K562 (cell line): ENCODE measurements at regions not wholly inside any gene's neighbourhood (a gene's known extent, or its start where the extent isn't known, plus 50 kb on each side); places are given as distances from the start of the nearest gene placed in this dataset.

Source experiments
- ATAC-seq: fragments of 200-7000 bp; cut with Tn5 transposase; 3 replicates; pipeline ENCODE4 v1.9.1; 2020; ENCODE audit warnings: moderate library complexity
- BruUV-seq: library from RNA; stranded (reverse); fragments of 400-500 nt; replicated peaks from 2 replicates; lab custom pipeline; 2021; lab: Mats Ljungman, UMichigan
- CTCF ChIA-PET: fragments of 300-600 bp; formaldehyde crosslinking; extraction: SDS; loops from one replicate; lab custom pipeline; 2021; ENCODE audit warnings: low intra/inter-chr PET ratio; lab: Yijun Ruan, JAX
- POLR2A ChIA-PET: fragments of 300-600, 350-650 bp; sonication (Branson Sonifier 250); formaldehyde crosslinking; extraction: SDS; loops from one replicate; lab custom pipeline; 2021; ENCODE audit warnings: antibody characterized with exemption, inconsistent platforms; lab: Yijun Ruan, JAX
- DNase-seq, 4 experiments: peaks; one replicate each; pipeline versions ENCODE4 v3.0.0 to v3.0.0-alpha.2; 2011 to 2018; ENCODE audit warnings: low spot score in 3 of 4, mixed read lengths in 3 of 4; ENCODE audit errors: extremely low read depth in 1 of 4
- FAIRE-seq: peaks from 2 replicates; lab custom pipeline; 2011; peaks lifted over from hg19 to GRCh38; lab: Jason Lieb, UNC
- H2AFZ ChIP-seq: 2 replicates; pipeline ENCODE4 v1.6.0; 2011; ENCODE audit warnings: low read depth, low read length, control low read depth, inconsistent platforms
- H3K27ac ChIP-seq: fragments of 200-600 bp; 3 replicates; pipeline ENCODE4 v1.8.0; 2011; ENCODE audit warnings: low read depth, mild to moderate bottlenecking, control low read depth, inconsistent platforms, low read length, moderate library complexity, mixed read lengths; ENCODE audit errors: extremely low read depth
- H3K27me3 ChIP-seq, 2 experiments: fragments of 300-600 bp in 1 of 2; 2 replicates in 1 of 2; 3 replicates in 1 of 2; pipeline versions ENCODE4 v1.6.0 to v1.8.0; 2011; ENCODE audit warnings: inconsistent platforms in 2 of 2, low read length in 2 of 2, mild to moderate bottlenecking in 1 of 2, mixed read lengths in 1 of 2, moderate library complexity in 1 of 2; ENCODE audit not compliant: control insufficient read depth in 2 of 2, insufficient read depth in 2 of 2
- H3K36me3 ChIP-seq: fragments of 300-600 bp; 3 replicates; pipeline ENCODE4 v1.8.0; 2011; ENCODE audit warnings: mild to moderate bottlenecking, low read length, inconsistent platforms; ENCODE audit not compliant: control insufficient read depth, insufficient read depth
- H3K4me1 ChIP-seq, 2 experiments: fragments of 200-600 bp in 1 of 2; replicated peaks in 1 of 2; 2 replicates in 1 of 2; 3 replicates in 1 of 2; pipeline versions ENCODE4 v1.5.1 to v1.8.0; 2011; ENCODE audit warnings: inconsistent platforms in 2 of 2, low read length in 2 of 2, mild to moderate bottlenecking in 1 of 2, mixed read lengths in 1 of 2, moderate library complexity in 1 of 2; ENCODE audit not compliant: control insufficient read depth in 2 of 2, insufficient read depth in 2 of 2
- H3K4me2 ChIP-seq: 2 replicates; pipeline ENCODE4 v1.6.1; 2011; ENCODE audit warnings: low read length, control low read depth, inconsistent platforms, mixed read lengths; ENCODE audit not compliant: insufficient read depth
- H3K4me3 ChIP-seq: fragments of 200-600 bp; sonication (generic), shearing (Covaris generic); 2 replicates; pipeline ENCODE4 v1.5.1; 2016; ENCODE audit warnings: control low read depth, inconsistent platforms
- H3K79me2 ChIP-seq: fragments of 200-600 bp; 3 replicates; pipeline ENCODE4 v1.8.0; 2011; ENCODE audit warnings: low read length, inconsistent platforms; ENCODE audit not compliant: control insufficient read depth, insufficient read depth
- H3K9ac ChIP-seq, 2 experiments: 2 replicates each; pipeline versions ENCODE4 v1.6.0 to v1.6.1; 2011; ENCODE audit warnings: low read depth in 2 of 2, low read length in 2 of 2, control low read depth in 1 of 2, inconsistent platforms in 1 of 2, mild to moderate bottlenecking in 1 of 2, mixed read lengths in 1 of 2; ENCODE audit not compliant: insufficient read depth in 1 of 2
- H3K9me1 ChIP-seq: one replicate; pipeline ENCODE4 v1.6.0; 2011; ENCODE audit warnings: inconsistent platforms, mild to moderate bottlenecking, low read length, moderate library complexity; ENCODE audit not compliant: control insufficient read depth, insufficient read depth
- H3K9me3 ChIP-seq: replicated peaks from 2 replicates; pipeline ENCODE4 v1.5.1; 2011; ENCODE audit warnings: low read depth, low read length, inconsistent platforms; ENCODE audit not compliant: control insufficient read depth, insufficient read depth
- H4K20me1 ChIP-seq: replicated peaks from 2 replicates; pipeline ENCODE4 v1.6.1; 2011; ENCODE audit warnings: low read length, inconsistent platforms, mixed read lengths; ENCODE audit not compliant: control insufficient read depth, insufficient read depth
- CBFB ChIP-seq: sonication (generic); formaldehyde crosslinking; IDR thresholded peaks from 2 replicates; pipeline ENCODE4 v1.4.0; 2020; ENCODE audit warnings: mild to moderate bottlenecking, missing genetic modification reagents
- HNRNPLL ChIP-seq: fragments of 200-400 bp; formaldehyde crosslinking; IDR thresholded peaks from 2 replicates; pipeline ENCODE4 v1.6.1; 2017; ENCODE audit warnings: low read length, low read depth, mild to moderate bottlenecking; ENCODE audit not compliant: poor library complexity, severe bottlenecking
- NFE2 ChIP-seq: IDR thresholded peaks from 2 replicates; pipeline ENCODE4 v1.6.1; 2014; ENCODE audit warnings: antibody characterized with exemption, low read depth
- ZKSCAN3 ChIP-seq: fragments of 250-450 bp; sonication (Bioruptor Pico); IDR thresholded peaks from 2 replicates; pipeline ENCODE4 v1.4.0; 2020
- ZNF175 ChIP-seq: fragments of 200-800 bp; sonication (Bioruptor generic); IDR thresholded peaks from 2 replicates; pipeline ENCODE4 v1.6.1; 2016; ENCODE audit warnings: low read depth, mild to moderate bottlenecking, missing genetic modification characterization, missing compliant biosample characterization
- ZNF253 ChIP-seq: fragments of 250-450 bp; sonication (Bioruptor Pico); conservative IDR thresholded peaks from 2 replicates; pipeline ENCODE4 v1.6.1; 2021; ENCODE audit warnings: mild to moderate bottlenecking
- in situ Hi-C: fragments of 300-500 bp; cut with MboI; formaldehyde crosslinking; loops from 4 replicates; pipeline ENCODE4 v1.15.0; 2018; ENCODE audit warnings: inconsistent platforms, mixed read lengths
- intact Hi-C: fragments of 100-400 bp; cut with micrococcal nuclease; formaldehyde crosslinking; loops from 2 replicates; pipeline ENCODE4 v1.14.2; 2022
- TF ChIP-seq, protein P1 (sequence below): fragments of 200-600 bp; sonication (generic); IDR thresholded peaks from one replicate; pipeline ENCODE4 v1.6.1; 2012; ENCODE audit warnings: mild to moderate bottlenecking, low read depth, low read length, inconsistent platforms
- TF ChIP-seq, protein P2 (sequence below): fragments of 250-450 bp; sonication (Bioruptor Pico); IDR thresholded peaks from 2 replicates; pipeline ENCODE4 v1.5.0; 2021
- TF ChIP-seq, protein P3 (sequence below): sonication (generic); formaldehyde crosslinking; IDR thresholded peaks from 2 replicates; pipeline ENCODE4 v1.8.0; 2022; ENCODE audit warnings: missing genetic modification reagents, mild to moderate bottlenecking, moderate library complexity, borderline replicate concordance

DNA sequence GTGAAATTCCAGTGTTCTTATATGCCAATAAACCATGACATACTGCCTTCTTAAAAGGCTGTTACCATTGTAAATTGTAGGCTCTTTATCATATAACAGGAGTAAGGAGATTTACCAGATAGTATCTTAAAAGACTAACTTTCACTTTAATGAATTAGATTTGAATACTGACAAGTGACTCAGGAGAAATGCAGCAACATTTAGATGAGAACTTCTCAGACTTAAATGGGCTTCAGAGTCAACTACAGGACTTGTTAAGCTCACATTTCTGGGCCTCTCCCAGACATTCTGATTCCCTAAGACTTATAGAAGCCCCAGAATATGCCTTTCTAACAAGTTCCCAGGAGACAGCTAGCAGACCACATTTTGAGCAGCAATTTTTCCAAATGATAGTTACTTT, 466.3 kb downstream of the ARL4A start:
- no peak for FAIRE-seq
- POLR2A ChIA-PET: no interaction called here

More for the DNA sequence above, 466.3 kb downstream of the ARL4A start:
- no TSS peak for BruUV-seq
- H4K20me1 ChIP-seq: no peaks in the 10 kb centered on the region
- no peak for TF ChIP-seq CBFB (CRISPR knock-in tag)
- no peak for TF ChIP-seq HNRNPLL
- TF ChIP-seq ZKSCAN3: no peak
- TF ChIP-seq, protein P1, sequence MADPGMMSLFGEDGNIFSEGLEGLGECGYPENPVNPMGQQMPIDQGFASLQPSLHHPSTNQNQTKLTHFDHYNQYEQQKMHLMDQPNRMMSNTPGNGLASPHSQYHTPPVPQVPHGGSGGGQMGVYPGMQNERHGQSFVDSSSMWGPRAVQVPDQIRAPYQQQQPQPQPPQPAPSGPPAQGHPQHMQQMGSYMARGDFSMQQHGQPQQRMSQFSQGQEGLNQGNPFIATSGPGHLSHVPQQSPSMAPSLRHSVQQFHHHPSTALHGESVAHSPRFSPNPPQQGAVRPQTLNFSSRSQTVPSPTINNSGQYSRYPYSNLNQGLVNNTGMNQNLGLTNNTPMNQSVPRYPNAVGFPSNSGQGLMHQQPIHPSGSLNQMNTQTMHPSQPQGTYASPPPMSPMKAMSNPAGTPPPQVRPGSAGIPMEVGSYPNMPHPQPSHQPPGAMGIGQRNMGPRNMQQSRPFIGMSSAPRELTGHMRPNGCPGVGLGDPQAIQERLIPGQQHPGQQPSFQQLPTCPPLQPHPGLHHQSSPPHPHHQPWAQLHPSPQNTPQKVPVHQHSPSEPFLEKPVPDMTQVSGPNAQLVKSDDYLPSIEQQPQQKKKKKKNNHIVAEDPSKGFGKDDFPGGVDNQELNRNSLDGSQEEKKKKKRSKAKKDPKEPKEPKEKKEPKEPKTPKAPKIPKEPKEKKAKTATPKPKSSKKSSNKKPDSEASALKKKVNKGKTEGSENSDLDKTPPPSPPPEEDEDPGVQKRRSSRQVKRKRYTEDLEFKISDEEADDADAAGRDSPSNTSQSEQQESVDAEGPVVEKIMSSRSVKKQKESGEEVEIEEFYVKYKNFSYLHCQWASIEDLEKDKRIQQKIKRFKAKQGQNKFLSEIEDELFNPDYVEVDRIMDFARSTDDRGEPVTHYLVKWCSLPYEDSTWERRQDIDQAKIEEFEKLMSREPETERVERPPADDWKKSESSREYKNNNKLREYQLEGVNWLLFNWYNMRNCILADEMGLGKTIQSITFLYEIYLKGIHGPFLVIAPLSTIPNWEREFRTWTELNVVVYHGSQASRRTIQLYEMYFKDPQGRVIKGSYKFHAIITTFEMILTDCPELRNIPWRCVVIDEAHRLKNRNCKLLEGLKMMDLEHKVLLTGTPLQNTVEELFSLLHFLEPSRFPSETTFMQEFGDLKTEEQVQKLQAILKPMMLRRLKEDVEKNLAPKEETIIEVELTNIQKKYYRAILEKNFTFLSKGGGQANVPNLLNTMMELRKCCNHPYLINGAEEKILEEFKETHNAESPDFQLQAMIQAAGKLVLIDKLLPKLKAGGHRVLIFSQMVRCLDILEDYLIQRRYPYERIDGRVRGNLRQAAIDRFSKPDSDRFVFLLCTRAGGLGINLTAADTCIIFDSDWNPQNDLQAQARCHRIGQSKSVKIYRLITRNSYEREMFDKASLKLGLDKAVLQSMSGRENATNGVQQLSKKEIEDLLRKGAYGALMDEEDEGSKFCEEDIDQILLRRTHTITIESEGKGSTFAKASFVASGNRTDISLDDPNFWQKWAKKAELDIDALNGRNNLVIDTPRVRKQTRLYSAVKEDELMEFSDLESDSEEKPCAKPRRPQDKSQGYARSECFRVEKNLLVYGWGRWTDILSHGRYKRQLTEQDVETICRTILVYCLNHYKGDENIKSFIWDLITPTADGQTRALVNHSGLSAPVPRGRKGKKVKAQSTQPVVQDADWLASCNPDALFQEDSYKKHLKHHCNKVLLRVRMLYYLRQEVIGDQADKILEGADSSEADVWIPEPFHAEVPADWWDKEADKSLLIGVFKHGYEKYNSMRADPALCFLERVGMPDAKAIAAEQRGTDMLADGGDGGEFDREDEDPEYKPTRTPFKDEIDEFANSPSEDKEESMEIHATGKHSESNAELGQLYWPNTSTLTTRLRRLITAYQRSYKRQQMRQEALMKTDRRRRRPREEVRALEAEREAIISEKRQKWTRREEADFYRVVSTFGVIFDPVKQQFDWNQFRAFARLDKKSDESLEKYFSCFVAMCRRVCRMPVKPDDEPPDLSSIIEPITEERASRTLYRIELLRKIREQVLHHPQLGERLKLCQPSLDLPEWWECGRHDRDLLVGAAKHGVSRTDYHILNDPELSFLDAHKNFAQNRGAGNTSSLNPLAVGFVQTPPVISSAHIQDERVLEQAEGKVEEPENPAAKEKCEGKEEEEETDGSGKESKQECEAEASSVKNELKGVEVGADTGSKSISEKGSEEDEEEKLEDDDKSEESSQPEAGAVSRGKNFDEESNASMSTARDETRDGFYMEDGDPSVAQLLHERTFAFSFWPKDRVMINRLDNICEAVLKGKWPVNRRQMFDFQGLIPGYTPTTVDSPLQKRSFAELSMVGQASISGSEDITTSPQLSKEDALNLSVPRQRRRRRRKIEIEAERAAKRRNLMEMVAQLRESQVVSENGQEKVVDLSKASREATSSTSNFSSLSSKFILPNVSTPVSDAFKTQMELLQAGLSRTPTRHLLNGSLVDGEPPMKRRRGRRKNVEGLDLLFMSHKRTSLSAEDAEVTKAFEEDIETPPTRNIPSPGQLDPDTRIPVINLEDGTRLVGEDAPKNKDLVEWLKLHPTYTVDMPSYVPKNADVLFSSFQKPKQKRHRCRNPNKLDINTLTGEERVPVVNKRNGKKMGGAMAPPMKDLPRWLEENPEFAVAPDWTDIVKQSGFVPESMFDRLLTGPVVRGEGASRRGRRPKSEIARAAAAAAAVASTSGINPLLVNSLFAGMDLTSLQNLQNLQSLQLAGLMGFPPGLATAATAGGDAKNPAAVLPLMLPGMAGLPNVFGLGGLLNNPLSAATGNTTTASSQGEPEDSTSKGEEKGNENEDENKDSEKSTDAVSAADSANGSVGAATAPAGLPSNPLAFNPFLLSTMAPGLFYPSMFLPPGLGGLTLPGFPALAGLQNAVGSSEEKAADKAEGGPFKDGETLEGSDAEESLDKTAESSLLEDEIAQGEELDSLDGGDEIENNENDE: no peak
- TF ChIP-seq NFE2: no peak
- TF ChIP-seq, protein P2, sequence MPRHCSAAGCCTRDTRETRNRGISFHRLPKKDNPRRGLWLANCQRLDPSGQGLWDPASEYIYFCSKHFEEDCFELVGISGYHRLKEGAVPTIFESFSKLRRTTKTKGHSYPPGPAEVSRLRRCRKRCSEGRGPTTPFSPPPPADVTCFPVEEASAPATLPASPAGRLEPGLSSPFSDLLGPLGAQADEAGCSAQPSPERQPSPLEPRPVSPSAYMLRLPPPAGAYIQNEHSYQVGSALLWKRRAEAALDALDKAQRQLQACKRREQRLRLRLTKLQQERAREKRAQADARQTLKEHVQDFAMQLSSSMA (CRISPR knock-in tag): no peak
- TF ChIP-seq ZNF253: no peak
- no peak for TF ChIP-seq ZNF175 (CRISPR knock-in tag)
- TF ChIP-seq, protein P3, sequence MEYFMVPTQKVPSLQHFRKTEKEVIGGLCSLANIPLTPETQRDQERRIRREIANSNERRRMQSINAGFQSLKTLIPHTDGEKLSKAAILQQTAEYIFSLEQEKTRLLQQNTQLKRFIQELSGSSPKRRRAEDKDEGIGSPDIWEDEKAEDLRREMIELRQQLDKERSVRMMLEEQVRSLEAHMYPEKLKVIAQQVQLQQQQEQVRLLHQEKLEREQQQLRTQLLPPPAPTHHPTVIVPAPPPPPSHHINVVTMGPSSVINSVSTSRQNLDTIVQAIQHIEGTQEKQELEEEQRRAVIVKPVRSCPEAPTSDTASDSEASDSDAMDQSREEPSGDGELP (CRISPR knock-in tag): no peak
- H3K9me3 ChIP-seq: no peaks in the 10 kb centered on the region
- H3K79me2 ChIP-seq: no peaks in the 10 kb centered on the region
- H3K27me3 ChIP-seq: no peaks in the 10 kb centered on the region
- H3K36me3 ChIP-seq: no peaks in the 10 kb centered on the region
- no peak overlapping the region for H3K9ac ChIP-seq
- no peaks in the 10 kb centered on the region for H3K9me1 ChIP-seq
- CTCF ChIA-PET: no interaction called here
- ATAC-seq (no peak), DNase-seq (no peak)
- in situ Hi-C loops (no loop called here), intact Hi-C loops (no loop called here)
- no peaks in the 10 kb centered on the region for H3K4me1 ChIP-seq
- no peak overlapping the region for H3K4me3 ChIP-seq
- no peak overlapping the region for H3K4me2 ChIP-seq
- no peak overlapping the region for H2AFZ ChIP-seq
- no peak overlapping the region for H3K27ac ChIP-seq
